B cell (primary cell): ENCODE measurements at regions not wholly inside any gene's neighbourhood (a gene's known extent, or its start where the extent isn't known, plus 50 kb on each side); places are given as distances from the start of the nearest gene placed in this dataset.

ENCODE experiments used
- CTCF ChIP-seq: fragments of 200-600 bp; IDR thresholded peaks from one replicate; pipeline ENCODE4 v1.8.0; 2022; ENCODE audit warnings: antibody characterized with exemption, mild to moderate bottlenecking
- EZH2 ChIP-seq: IDR thresholded peaks from 2 replicates; pipeline ENCODE4 v1.6.1; 2012; ENCODE audit warnings: borderline replicate concordance, low read depth, mild to moderate bottlenecking, moderate library complexity, low read length; ENCODE audit not compliant: insufficient read depth, poor library complexity, severe bottlenecking

GRCh38 chr10:31134311-31134952, 102.8 kb upstream of the ZNF438 start:
- no peak for TF ChIP-seq EZH2
- TF ChIP-seq CTCF = no peak
